ENCODE measurements at regions not wholly inside any gene's neighbourhood (a gene's known extent, or its start where the extent isn't known, plus 50 kb on each side); places are given as distances from the start of the nearest gene placed in this dataset.

GRCh38 chr13:58134525-58134924 lies 503.0 kb downstream of the PCDH17 start:
- no peak for DNase-seq (ENCODE audit: insufficient read length, low spot score)
- FAIRE-seq = no peak
- no peak for TF ChIP-seq CTCF (IDR thresholded peaks at IDR 0.05; ENCODE audit: insufficient read depth, missing control alignments)

GRCh38 chr13:58142952-58143351 lies 511.4 kb downstream of the PCDH17 start:
- no peak for TF ChIP-seq CTCF (IDR thresholded peaks at IDR 0.05; ENCODE audit: insufficient read depth, missing control alignments)
- no peak for DNase-seq (ENCODE audit: insufficient read length, low spot score)
- FAIRE-seq = no peak

- DNase-seq (ENCODE audit: insufficient read length, low spot score) = no peak
- TF ChIP-seq CTCF (IDR thresholded peaks at IDR 0.05; ENCODE audit: insufficient read depth, missing control alignments) = no peak
- no peak for FAIRE-seq
Measured at GRCh38 chr13:58144616-58145015, 513.1 kb downstream of the PCDH17 start.

- FAIRE-seq (no peak), DNase-seq (ENCODE audit: insufficient read length, low spot score) (no peak)
- TF ChIP-seq CTCF (IDR thresholded peaks at IDR 0.05; ENCODE audit: insufficient read depth, missing control alignments) = no peak
Measured at GRCh38 chr13:58151452-58151851, 519.9 kb downstream of the PCDH17 start.

GRCh38 chr13:58160980-58161379 lies 529.4 kb downstream of the PCDH17 start:
- FAIRE-seq = no peak
- TF ChIP-seq CTCF (IDR thresholded peaks at IDR 0.05; ENCODE audit: insufficient read depth, missing control alignments) = no peak

GRCh38 chr13:58165617-58166016 lies 534.1 kb downstream of the PCDH17 start:
- no peak for DNase-seq (ENCODE audit: insufficient read length, low spot score)
- FAIRE-seq = no peak
- no peak for TF ChIP-seq CTCF (IDR thresholded peaks at IDR 0.05; ENCODE audit: insufficient read depth, missing control alignments)

More at GRCh38 chr13:58160980-58161379, 529.4 kb downstream of the PCDH17 start:
- no peak for DNase-seq (ENCODE audit: insufficient read length, low spot score)

GRCh38 chr13:58181111-58181510 lies 549.6 kb downstream of the PCDH17 start:
- no peak for TF ChIP-seq CTCF (IDR thresholded peaks at IDR 0.05; ENCODE audit: insufficient read depth, missing control alignments)
- FAIRE-seq (no peak), DNase-seq (ENCODE audit: insufficient read length, low spot score) (no peak)
